NCI-H146 (cell line): ENCODE measurements at regions not wholly inside any gene's neighbourhood (a gene's known extent, or its start where the extent isn't known, plus 50 kb on each side); places are given as distances from the start of the nearest gene placed in this dataset.

Experiments used
- DNase-seq: peaks from one replicate; lab custom pipeline; 2025; lab: John Stamatoyannopoulos, UW

DNA sequence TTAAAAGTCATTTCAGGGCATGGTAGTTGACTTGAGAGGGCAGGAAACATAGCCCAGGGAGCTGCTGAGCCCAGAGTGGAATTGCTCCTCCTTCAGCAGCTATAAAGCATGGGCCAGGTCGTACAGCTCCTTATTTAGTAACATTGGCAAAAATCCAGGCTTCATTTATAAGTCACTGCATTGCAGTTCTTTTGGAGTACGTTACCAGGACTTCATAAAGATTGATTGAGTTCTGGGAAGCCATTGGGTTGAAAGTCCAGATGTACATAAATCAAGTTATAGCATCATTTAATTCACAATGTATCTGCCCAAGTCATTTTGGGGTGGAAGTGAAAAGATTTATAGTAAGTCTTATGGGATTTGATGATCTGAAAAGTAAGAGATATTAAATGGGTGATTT lies 53.0 kb upstream of the ANKEF1 start:
- DNase-seq, result no peak

GRCh38 chr20:9978397-9979004 lies 56.3 kb upstream of the ANKEF1 start:
- DNase-seq, result peak; percentile 82

- no peak for DNase-seq
Observed at GRCh38 chr20:9977629-9978028, 57.2 kb upstream of the ANKEF1 start.

GRCh38 chr20:9974324-9974723 lies 60.5 kb upstream of the ANKEF1 start:
- DNase-seq, result no peak

DNA sequence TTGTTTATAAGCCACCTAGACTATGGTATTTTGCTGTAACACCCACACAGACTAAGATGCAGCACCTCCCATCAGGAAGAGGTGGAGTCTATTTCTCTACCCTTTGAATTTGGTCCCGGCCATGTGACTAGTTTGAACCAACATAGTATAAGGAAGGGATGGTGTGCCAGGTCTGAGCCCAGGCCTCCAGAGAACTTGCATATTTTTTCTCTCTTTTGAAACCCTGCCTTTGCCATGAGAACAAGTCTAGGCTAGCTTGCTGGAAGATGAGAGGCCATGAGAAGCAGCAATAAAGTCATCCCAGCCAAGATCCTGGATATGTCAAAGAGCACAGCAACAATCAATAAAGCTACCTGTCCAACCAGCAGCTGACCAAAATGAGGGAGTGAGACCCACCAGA lies 63.0 kb upstream of the ANKEF1 start:
- no peak for DNase-seq

- DNase-seq, result no peak
Observed at GRCh38 chr20:9969626-9970025, 65.2 kb upstream of the ANKEF1 start.

DNA sequence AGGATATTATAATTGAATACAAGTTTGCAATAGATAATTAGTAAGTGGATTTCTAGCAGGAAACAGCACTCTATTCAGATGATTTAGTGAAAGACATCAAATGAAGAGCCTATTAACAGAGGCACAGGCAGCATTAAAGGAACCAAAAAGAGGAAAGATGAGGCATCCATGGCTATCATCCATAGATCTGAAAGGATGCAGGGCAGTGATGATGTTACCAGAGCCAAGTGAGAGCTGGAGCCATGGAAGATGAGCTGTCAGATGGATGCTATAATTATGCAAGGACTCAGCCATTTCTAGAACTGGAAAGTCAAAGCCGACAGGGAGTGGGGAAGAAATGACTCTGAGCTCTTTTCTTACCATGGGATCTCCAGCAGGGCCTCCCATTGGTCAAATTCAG lies 66.8 kb upstream of the ANKEF1 start:
- DNase-seq, result no peak

DNA sequence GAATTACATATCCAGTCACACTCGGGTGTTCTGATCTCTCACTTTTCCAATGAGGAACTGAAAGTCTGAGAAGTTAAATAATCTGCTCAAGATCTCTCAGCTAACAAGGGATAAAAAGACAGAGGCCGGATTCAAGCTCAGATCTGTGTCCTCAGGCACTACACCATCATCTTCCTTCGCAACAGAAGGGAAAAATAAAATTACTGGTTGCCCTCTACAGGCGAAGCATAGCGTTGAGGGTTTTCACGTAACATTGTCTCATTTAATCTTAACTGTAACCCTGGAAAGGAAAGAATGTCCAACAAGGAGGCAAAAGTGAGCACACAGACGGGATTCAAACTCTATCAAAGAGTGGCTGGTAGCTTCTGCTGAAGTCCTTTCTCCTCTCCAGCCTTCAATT lies 67.8 kb upstream of the ANKEF1 start:
- DNase-seq, result peak; percentile 26

DNA sequence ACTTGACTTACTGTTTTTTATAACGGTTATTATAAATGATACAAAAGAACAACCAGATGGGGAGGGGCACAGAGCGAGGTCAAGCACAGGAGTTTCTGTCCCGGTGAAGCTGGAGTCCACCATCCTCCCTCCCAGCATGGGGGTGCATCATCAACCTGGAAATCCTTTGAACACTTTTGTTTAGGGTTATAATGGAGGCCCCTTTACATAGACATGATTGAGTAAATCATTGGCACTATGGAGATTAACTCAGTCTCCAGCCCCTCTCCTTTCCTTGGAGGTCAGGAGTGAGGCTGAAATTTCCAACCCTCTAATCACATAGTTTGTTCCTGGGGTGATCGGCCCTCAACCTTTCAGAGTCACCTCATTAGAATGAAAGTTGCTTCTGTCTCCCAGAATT lies 71.8 kb upstream of the ANKEF1 start:
- DNase-seq, result no peak

- DNase-seq, result no peak
Observed at GRCh38 chr20:9958693-9959092, 76.1 kb upstream of the ANKEF1 start.

DNA sequence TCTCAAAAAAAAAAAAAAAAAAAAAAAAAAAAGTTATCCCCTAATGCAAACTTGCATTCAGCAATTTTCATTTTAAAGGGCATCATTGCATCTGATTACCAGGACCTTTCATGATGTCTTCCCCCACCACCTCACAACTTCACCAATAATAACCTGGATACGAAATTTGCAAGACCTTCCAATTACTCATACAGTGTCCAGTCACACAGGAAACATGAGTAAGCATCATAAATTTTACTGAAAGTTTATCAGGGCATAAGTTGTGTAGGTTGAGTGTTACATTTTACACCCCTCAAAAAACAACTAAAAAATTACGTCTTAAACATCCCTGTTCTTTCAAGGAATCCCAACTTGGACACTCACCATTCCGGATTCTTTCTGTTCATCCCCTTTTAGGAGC lies 79.1 kb upstream of the ANKEF1 start:
- no peak for DNase-seq

- no peak for DNase-seq
Observed at GRCh38 chr20:9949563-9949962, 85.2 kb upstream of the ANKEF1 start.

DNA sequence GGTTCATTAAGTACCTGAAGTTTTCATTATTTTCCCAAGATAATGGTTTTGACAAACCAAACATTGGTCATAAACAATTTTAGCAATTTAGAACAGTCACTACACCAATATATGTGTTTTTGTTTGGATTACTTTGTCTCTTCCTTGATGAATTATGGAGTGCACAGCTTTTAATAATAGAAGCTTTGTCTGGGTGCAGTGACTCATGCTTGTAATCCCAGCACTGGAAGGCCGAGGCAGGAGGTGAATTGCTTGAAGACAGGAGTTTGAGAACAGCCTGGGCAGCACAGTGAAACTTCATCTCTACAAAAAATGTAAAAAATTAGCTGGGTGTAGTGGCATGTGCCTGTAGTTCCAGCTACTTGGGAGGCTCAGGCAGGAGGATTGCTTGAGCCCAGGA lies 89.4 kb upstream of the ANKEF1 start:
- DNase-seq, result peak; percentile 23

- no peak for DNase-seq
Observed at GRCh38 chr20:9942736-9943135, 92.1 kb upstream of the ANKEF1 start.

DNA sequence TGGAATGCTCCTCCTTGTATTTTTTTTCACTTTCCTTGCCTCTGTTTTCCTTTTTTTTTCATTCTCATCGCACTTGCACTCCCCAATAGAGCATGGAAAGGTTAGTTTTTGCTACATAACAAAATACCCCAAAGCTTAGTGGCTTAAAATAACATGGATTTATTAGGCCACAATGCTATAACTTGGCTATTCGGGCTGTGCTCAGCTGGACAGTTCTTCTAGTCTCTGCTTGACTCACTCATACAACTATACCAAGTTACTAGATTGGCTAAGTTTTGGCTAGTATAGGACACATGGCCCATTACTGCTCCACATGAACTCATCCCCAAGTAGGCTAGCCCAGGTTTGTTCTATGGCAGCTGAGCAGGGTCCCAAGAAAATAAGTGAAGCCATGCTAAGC lies 94.5 kb upstream of the ANKEF1 start:
- DNase-seq, result no peak

DNA sequence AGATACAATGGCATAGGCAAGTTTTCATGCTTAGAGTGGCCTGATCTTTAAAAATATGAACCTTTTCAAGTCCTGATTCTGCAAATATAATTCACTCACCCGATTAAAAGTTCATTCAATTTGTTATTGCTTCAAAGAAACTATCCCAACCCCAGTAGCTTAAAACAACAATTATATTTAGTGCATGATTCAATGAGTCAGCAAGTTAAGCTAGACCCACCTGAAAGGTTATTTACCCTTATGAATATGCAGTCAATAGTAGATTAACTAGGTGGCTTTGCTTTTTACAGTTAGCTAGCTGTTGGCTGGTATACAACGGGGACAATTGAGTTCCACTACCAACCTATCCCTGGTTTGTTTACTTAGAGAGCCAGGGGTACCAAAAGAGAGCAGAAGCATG lies 95.6 kb upstream of the ANKEF1 start:
- DNase-seq, result no peak

- no peak for DNase-seq
Observed at GRCh38 chr20:9935285-9935684, 96.4 kb upstream of the PAK5 start.

GRCh38 chr20:9930142-9930541 lies 91.3 kb upstream of the PAK5 start:
- DNase-seq, result no peak

- DNase-seq, result no peak
Observed at GRCh38 chr20:9928955-9929354, 90.1 kb upstream of the PAK5 start.

DNA sequence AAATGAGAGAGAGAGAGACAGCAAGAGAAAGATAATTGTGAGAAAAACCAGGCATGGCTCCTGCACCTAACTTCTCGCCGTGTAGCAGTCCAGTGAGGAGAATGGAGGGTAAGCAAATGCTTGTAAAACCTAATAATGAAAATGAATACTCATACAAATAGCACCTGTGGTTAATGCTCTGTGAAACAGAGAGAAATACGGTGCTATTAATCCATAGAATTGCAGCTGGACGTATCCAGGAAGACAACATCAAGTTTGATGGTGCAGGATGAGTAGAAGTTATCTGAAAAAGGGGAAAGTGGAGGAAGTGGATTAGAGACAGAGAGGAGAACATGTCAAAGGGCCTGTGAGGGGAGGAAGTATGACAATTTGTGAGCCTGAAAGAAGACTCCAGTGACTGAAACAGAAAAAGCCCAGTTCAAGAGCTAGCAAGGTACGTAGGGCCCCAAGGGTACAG lies 89.4 kb upstream of the PAK5 start:
- DNase-seq, result no peak

DNA sequence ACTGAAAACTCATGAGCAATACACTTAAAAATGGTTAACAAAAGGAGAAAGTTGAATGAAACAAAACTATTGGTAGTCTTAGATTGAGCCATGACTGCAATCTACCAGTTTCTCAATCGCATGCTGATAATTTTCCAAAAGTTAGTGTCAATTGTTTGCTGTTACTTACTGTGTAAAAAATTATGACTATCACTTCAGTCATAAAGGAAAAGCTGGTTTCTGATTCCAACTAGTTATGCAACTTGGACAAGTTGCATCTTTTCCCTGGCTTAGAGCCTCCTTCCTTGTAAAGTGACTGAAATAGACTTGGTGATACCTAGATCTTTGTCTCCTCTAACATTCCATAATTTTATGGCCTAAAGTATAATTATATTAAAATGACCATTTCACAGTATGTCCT lies 88.3 kb upstream of the PAK5 start:
- no peak for DNase-seq

- DNase-seq, result no peak
Observed at GRCh38 chr20:9926476-9926875, 87.6 kb upstream of the PAK5 start.

DNA sequence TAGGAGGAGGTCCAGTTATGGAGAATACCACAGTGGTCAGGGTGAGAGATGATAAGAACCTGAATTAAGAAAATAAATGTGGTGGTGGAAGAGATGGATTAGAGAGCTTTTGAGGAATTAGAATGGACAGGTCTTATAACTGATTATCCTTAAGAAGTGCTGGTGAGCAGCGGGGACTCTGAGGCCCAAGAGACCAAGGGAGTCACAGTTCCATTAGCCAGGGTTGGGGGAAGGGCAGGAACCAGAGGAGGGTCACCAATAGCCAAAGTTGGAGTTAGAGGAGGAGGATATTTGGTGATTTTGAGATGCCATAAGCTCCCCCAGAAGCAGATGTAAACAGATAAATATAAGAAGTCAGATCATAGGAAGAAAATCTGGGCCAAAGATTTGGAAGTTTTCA lies 87.1 kb upstream of the PAK5 start:
- no peak for DNase-seq

- DNase-seq, result no peak
Observed at GRCh38 chr20:9923648-9924047, 84.8 kb upstream of the PAK5 start.

GRCh38 chr20:9920866-9921265 lies 82.0 kb upstream of the PAK5 start:
- DNase-seq, result no peak
